ENCODE measurements at regions not wholly inside any gene's neighbourhood (a gene's known extent, or its start where the extent isn't known, plus 50 kb on each side); places are given as distances from the start of the nearest gene placed in this dataset.

DNA sequence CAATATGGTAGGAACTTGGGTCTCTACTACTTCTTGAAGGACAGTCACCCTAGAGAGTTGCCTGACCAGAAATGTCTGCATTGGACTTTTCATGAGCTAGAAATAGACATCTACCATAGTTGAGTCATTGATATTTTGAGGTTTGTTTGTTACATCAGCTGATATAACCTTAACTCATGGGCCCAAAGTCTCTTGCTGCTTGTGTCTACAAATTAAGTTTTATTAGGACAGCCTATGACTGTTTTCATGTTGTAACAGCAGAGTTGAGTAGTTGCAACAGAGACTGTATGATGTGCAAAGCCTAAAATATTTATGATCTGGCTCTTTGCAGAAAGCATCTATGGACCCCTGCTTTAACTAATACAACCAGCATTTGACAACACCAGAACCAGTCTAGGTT, 155.3 kb downstream of the MIAT start:
- TF ChIP-seq, protein P1, sequence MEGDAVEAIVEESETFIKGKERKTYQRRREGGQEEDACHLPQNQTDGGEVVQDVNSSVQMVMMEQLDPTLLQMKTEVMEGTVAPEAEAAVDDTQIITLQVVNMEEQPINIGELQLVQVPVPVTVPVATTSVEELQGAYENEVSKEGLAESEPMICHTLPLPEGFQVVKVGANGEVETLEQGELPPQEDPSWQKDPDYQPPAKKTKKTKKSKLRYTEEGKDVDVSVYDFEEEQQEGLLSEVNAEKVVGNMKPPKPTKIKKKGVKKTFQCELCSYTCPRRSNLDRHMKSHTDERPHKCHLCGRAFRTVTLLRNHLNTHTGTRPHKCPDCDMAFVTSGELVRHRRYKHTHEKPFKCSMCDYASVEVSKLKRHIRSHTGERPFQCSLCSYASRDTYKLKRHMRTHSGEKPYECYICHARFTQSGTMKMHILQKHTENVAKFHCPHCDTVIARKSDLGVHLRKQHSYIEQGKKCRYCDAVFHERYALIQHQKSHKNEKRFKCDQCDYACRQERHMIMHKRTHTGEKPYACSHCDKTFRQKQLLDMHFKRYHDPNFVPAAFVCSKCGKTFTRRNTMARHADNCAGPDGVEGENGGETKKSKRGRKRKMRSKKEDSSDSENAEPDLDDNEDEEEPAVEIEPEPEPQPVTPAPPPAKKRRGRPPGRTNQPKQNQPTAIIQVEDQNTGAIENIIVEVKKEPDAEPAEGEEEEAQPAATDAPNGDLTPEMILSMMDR (IDR thresholded peaks at IDR 0.05; ENCODE audit: borderline replicate concordance, extremely low read depth, insufficient read depth), result no peak
- Histone ChIP-seq H3K4me1 (ENCODE audit: control insufficient read depth in 2 of 3, insufficient read depth in 2 of 3, low read depth in 1 of 3, low read length in 3 of 3) (peaks cover 0 to 2% (median 0%) of the 10 kb centered on the region in 3 donors), H3K9ac (ENCODE audit: low read length in 3 of 3) (no peak overlapping the region), H3K36me3 (ENCODE audit: control insufficient read depth in 2 of 3, insufficient read depth in 3 of 3, low read length in 3 of 3) (no peaks in the 10 kb centered on the region), H3K27me3 (ENCODE audit: control insufficient read depth, insufficient read depth, low read length) (no peaks in the 10 kb centered on the region), H3K4me3 (ENCODE audit: low read length in 3 of 3) (no peak overlapping the region), H3K27ac (ENCODE audit: low read depth in 2 of 2, low read length in 2 of 2) (no peak overlapping the region), H3K9me3 (ENCODE audit: control insufficient read depth in 2 of 3, insufficient read depth in 1 of 3, low read length in 3 of 3) (peaks cover 0 to 4% (median under 1%) of the 10 kb centered on the region in 3 donors)
- FAIRE-seq (no peak), DNase-seq (no peak)
- intact Hi-C loops (cut with DNase I), result no loop called here

DNA sequence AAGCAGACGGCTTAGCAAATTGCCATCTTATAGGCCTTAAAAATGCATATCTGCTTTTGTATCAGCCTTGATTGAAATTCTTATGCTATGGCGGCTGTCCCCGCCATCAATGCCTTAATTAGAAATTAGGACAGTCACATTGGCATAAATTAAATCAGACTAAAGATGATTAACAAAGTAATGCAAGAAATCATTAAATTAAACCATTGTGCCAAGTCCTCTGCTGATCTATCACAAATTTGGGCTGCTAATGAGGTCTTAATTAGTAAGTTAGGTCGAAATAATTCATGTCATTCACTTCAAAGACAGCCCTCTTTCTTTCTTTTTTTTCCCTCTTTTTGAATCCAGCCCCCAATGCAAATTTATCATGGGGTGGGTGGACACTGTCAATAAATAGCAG, 159.3 kb downstream of the MIAT start:
- Histone ChIP-seq H3K4me3 (ENCODE audit: low read length in 3 of 3) (no peak overlapping the region), H3K4me1 (ENCODE audit: control insufficient read depth in 2 of 3, insufficient read depth in 2 of 3, low read depth in 1 of 3, low read length in 3 of 3) (no peaks in the 10 kb centered on the region), H3K9ac (ENCODE audit: low read length in 3 of 3) (no peak overlapping the region), H3K36me3 (ENCODE audit: control insufficient read depth in 2 of 3, insufficient read depth in 3 of 3, low read length in 3 of 3) (no peaks in the 10 kb centered on the region), H3K27ac (ENCODE audit: low read depth in 2 of 2, low read length in 2 of 2) (no peak overlapping the region), H3K27me3 (ENCODE audit: control insufficient read depth, insufficient read depth, low read length) (no peaks in the 10 kb centered on the region), H3K9me3 (ENCODE audit: control insufficient read depth in 2 of 3, insufficient read depth in 1 of 3, low read length in 3 of 3) (peaks cover 0 to 13% (median 4%) of the 10 kb centered on the region in 3 donors)
- DNase-seq (no peak), FAIRE-seq (no peak)
- TF ChIP-seq, protein P1 (IDR thresholded peaks at IDR 0.05; ENCODE audit: borderline replicate concordance, extremely low read depth, insufficient read depth), result no peak
- intact Hi-C loops (cut with DNase I), result no loop called here

DNA sequence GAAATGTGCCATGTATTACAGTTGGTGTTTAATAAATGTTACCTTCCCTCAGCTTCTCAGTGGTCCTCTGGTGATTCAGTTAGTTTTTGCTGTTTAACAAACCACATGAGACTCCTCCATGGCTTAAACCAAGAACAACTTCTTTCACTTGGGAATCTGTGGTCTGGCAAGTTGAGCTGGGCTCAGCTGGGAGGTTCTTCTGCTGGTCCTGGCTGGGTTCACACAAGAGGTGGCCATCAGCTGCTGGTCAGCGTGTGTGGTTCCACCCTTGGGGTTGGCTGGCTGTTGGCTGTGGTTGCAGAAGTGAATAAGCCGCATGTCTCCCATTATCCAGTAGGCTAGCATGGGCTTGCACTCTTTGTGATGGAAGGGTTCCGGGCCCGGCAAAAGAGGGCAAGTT, 160.5 kb downstream of the MIAT start:
- Histone ChIP-seq H3K27ac (ENCODE audit: low read depth in 2 of 2, low read length in 2 of 2) (no peak overlapping the region), H3K9me3 (ENCODE audit: control insufficient read depth in 2 of 3, insufficient read depth in 1 of 3, low read length in 3 of 3) (peaks cover 0 to 13% (median 4%) of the 10 kb centered on the region in 3 donors), H3K4me3 (ENCODE audit: low read length in 3 of 3) (no peak overlapping the region), H3K36me3 (ENCODE audit: control insufficient read depth in 2 of 3, insufficient read depth in 3 of 3, low read length in 3 of 3) (no peaks in the 10 kb centered on the region), H3K4me1 (ENCODE audit: control insufficient read depth in 2 of 3, insufficient read depth in 2 of 3, low read depth in 1 of 3, low read length in 3 of 3) (no peaks in the 10 kb centered on the region), H3K9ac (ENCODE audit: low read length in 3 of 3) (no peak overlapping the region), H3K27me3 (ENCODE audit: control insufficient read depth, insufficient read depth, low read length) (no peaks in the 10 kb centered on the region)
- no peak for FAIRE-seq
- no peak for DNase-seq
- intact Hi-C loops (cut with DNase I), result no loop called here
- TF ChIP-seq, protein P1 (IDR thresholded peaks at IDR 0.05; ENCODE audit: borderline replicate concordance, extremely low read depth, insufficient read depth), result no peak

DNA sequence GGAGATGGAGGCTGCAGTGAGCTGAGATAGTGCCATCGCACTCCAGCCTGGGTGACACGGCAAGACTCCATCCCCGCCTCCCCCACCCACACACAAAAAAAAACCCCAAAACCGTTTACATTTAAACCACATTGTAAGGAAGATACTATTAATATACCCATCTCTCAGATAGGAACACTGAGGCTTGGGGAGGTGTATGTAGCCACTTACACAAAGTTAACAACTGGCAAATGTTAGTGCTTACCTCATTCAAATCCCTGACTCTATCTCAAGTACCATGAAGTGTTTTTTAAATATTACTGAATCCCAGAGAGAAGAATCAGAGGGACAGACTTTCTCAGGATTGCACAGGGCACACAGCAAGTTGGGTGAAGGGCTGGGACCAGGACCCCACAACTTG, 164.5 kb downstream of the MIAT start:
- TF ChIP-seq, protein P1 (IDR thresholded peaks at IDR 0.05; ENCODE audit: borderline replicate concordance, extremely low read depth, insufficient read depth), result no peak
- FAIRE-seq, result no peak
- no peak overlapping the region for H3K4me3 ChIP-seq (ENCODE audit: low read length in 3 of 3)

More for the DNA sequence above, 164.5 kb downstream of the MIAT start:
- Histone ChIP-seq H3K4me1 (ENCODE audit: control insufficient read depth in 2 of 3, insufficient read depth in 2 of 3, low read depth in 1 of 3, low read length in 3 of 3) (no peaks in the 10 kb centered on the region), H3K9ac (ENCODE audit: low read length in 3 of 3) (no peak overlapping the region), H3K27ac (ENCODE audit: low read depth in 2 of 2, low read length in 2 of 2) (no peak overlapping the region), H3K9me3 (ENCODE audit: control insufficient read depth in 2 of 3, insufficient read depth in 1 of 3, low read length in 3 of 3) (peaks cover 0 to 13% (median 4%) of the 10 kb centered on the region in 3 donors), H3K36me3 (ENCODE audit: control insufficient read depth in 2 of 3, insufficient read depth in 3 of 3, low read length in 3 of 3) (no peaks in the 10 kb centered on the region), H3K27me3 (ENCODE audit: control insufficient read depth, insufficient read depth, low read length) (no peaks in the 10 kb centered on the region)
- DNase-seq, result no peak
- intact Hi-C loops (cut with DNase I), result no loop called here

Measured in kidney (tissue), 13 donors.